Memory B cell (primary cell): ENCODE measurements at regions not wholly inside any gene's neighbourhood (a gene's known extent, or its start where the extent isn't known, plus 50 kb on each side); places are given as distances from the start of the nearest gene placed in this dataset.

Source experiments
- ATAC-seq: fragments of 150-1000 bp; cut with Tn5 transposase; 2 replicates; pipeline ENCODE4 v1.10.0; 2021; ENCODE audit warnings: low read depth, mild to moderate bottlenecking, moderate library complexity
- DNase-seq, 2 donors: peaks; one replicate each; pipeline ENCODE4 v3.0.0; 2022; ENCODE audit warnings: low spot score in 2 of 2
- H3K27ac Mint-ChIP-seq: one replicate; pipeline ENCODE4 v1.8.0; 2022; ENCODE audit warnings: mild to moderate bottlenecking, moderate library complexity, mixed read lengths
- H3K27me3 Mint-ChIP-seq: one replicate; pipeline ENCODE4 v1.8.0; 2022; ENCODE audit warnings: mixed read lengths
- H3K36me3 Mint-ChIP-seq: one replicate; pipeline ENCODE4 v1.8.0; 2022; ENCODE audit warnings: mild to moderate bottlenecking, mixed read lengths
- H3K4me1 Mint-ChIP-seq: one replicate; pipeline ENCODE4 v1.8.0; 2022; ENCODE audit warnings: mixed read lengths
- H3K4me3 Mint-ChIP-seq: one replicate; pipeline ENCODE4 v1.8.0; 2022; ENCODE audit warnings: mild to moderate bottlenecking, moderate library complexity, mixed read lengths
- H3K9me3 Mint-ChIP-seq: one replicate; pipeline ENCODE4 v1.8.0; 2022; ENCODE audit warnings: mixed read lengths

GRCh38 chr10:29846881-29847280 is 212.1 kb upstream of the SVIL start:
- Mint-ChIP-seq H3K9me3 (peaks cover 3% of the 10 kb centered on the region), H3K27me3 (no peaks in the 10 kb centered on the region), H3K4me3 (no peak overlapping the region), H3K36me3 (no peaks in the 10 kb centered on the region), H3K4me1 (no peaks in the 10 kb centered on the region), H3K27ac (no peak overlapping the region)
- DNase-seq (no peak), ATAC-seq (no peak)

GRCh38 chr10:29845166-29845565 is 210.4 kb upstream of the SVIL start:
- H3K27ac Mint-ChIP-seq = no peak overlapping the region
- peaks cover 3% of the 10 kb centered on the region for H3K9me3 Mint-ChIP-seq
- H3K36me3 Mint-ChIP-seq = no peaks in the 10 kb centered on the region
- no peaks in the 10 kb centered on the region for H3K27me3 Mint-ChIP-seq
- DNase-seq (no peak), ATAC-seq (no peak)
- no peak overlapping the region for H3K4me3 Mint-ChIP-seq
- H3K4me1 Mint-ChIP-seq = no peaks in the 10 kb centered on the region

- Mint-ChIP-seq H3K9me3 (peaks cover 3% of the 10 kb centered on the region), H3K4me1 (no peaks in the 10 kb centered on the region), H3K27me3 (no peaks in the 10 kb centered on the region), H3K4me3 (no peak overlapping the region), H3K36me3 (no peaks in the 10 kb centered on the region), H3K27ac (no peak overlapping the region)
- DNase-seq (no peak), ATAC-seq (no peak)
Observed at GRCh38 chr10:29843143-29843542, 208.4 kb upstream of the SVIL start.

GRCh38 chr10:29841724-29842649 is 207.2 kb upstream of the SVIL start:
- H3K27me3 Mint-ChIP-seq = peaks cover 2% of the 10 kb centered on the region
- peaks cover 6% of the 10 kb centered on the region for H3K9me3 Mint-ChIP-seq
- no peak overlapping the region for H3K4me3 Mint-ChIP-seq
- no peaks in the 10 kb centered on the region for H3K4me1 Mint-ChIP-seq
- no peak for ATAC-seq
- H3K27ac Mint-ChIP-seq = no peak overlapping the region
- no peaks in the 10 kb centered on the region for H3K36me3 Mint-ChIP-seq
- DNase-seq = no peak

- DNase-seq = no peak
- H3K4me3 Mint-ChIP-seq = no peak overlapping the region
- H3K27ac Mint-ChIP-seq = no peak overlapping the region
- peaks cover 3% of the 10 kb centered on the region for H3K9me3 Mint-ChIP-seq
- peaks cover 2% of the 10 kb centered on the region for H3K27me3 Mint-ChIP-seq
- no peaks in the 10 kb centered on the region for H3K4me1 Mint-ChIP-seq
- ATAC-seq = no peak
- H3K36me3 Mint-ChIP-seq = no peaks in the 10 kb centered on the region
Observed at GRCh38 chr10:29840516-29841276, 205.9 kb upstream of the SVIL start.

- Mint-ChIP-seq H3K27me3 (peaks cover 2% of the 10 kb centered on the region), H3K36me3 (no peaks in the 10 kb centered on the region), H3K9me3 (peaks cover 3% of the 10 kb centered on the region), H3K4me1 (no peaks in the 10 kb centered on the region), H3K27ac (no peak overlapping the region), H3K4me3 (no peak overlapping the region)
- ATAC-seq (no peak), DNase-seq (no peak)
Observed at GRCh38 chr10:29839826-29840515, 205.2 kb upstream of the SVIL start.

- Mint-ChIP-seq H3K27me3 (peaks cover 2% of the 10 kb centered on the region), H3K4me1 (no peaks in the 10 kb centered on the region), H3K27ac (no peak overlapping the region), H3K4me3 (no peak overlapping the region), H3K9me3 (peaks cover 3% of the 10 kb centered on the region), H3K36me3 (no peaks in the 10 kb centered on the region)
- DNase-seq = no peak
- no peak for ATAC-seq
Observed at GRCh38 chr10:29838539-29838938, 203.8 kb upstream of the SVIL start.

GRCh38 chr10:29837586-29837985 is 202.8 kb upstream of the SVIL start:
- peaks cover 2% of the 10 kb centered on the region for H3K27me3 Mint-ChIP-seq
- ATAC-seq = no peak
- no peaks in the 10 kb centered on the region for H3K4me1 Mint-ChIP-seq

GRCh38 chr10:29836396-29836795 is 201.6 kb upstream of the SVIL start:
- Mint-ChIP-seq H3K27me3 (peaks cover 4% of the 10 kb centered on the region), H3K4me1 (no peaks in the 10 kb centered on the region), H3K36me3 (no peaks in the 10 kb centered on the region), H3K9me3 (peaks cover 5% of the 10 kb centered on the region), H3K27ac (no peak overlapping the region), H3K4me3 (no peak overlapping the region)
- ATAC-seq = no peak
- no peak for DNase-seq

More at GRCh38 chr10:29837586-29837985, 202.8 kb upstream of the SVIL start:
- Mint-ChIP-seq H3K27ac (no peak overlapping the region), H3K4me3 (no peak overlapping the region), H3K9me3 (peaks cover 3% of the 10 kb centered on the region), H3K36me3 (no peaks in the 10 kb centered on the region)
- DNase-seq = no peak

GRCh38 chr10:29835055-29835454 is 200.3 kb upstream of the SVIL start:
- no peak for DNase-seq

GRCh38 chr10:29830531-29831512 is 196.1 kb upstream of the SVIL start:
- H3K27ac Mint-ChIP-seq = no peak overlapping the region
- DNase-seq (no peak), ATAC-seq (no peak)
- no peaks in the 10 kb centered on the region for H3K4me1 Mint-ChIP-seq
- no peaks in the 10 kb centered on the region for H3K36me3 Mint-ChIP-seq
- peaks cover 6% of the 10 kb centered on the region for H3K9me3 Mint-ChIP-seq
- H3K4me3 Mint-ChIP-seq = no peak overlapping the region
- peaks cover 2% of the 10 kb centered on the region for H3K27me3 Mint-ChIP-seq

More at GRCh38 chr10:29835055-29835454, 200.3 kb upstream of the SVIL start:
- Mint-ChIP-seq H3K4me1 (no peaks in the 10 kb centered on the region), H3K27me3 (peaks cover 4% of the 10 kb centered on the region), H3K27ac (no peak overlapping the region), H3K4me3 (no peak overlapping the region), H3K36me3 (no peaks in the 10 kb centered on the region), H3K9me3 (peaks cover 5% of the 10 kb centered on the region)
- no peak for ATAC-seq

GRCh38 chr10:29829776-29830175 is 195.0 kb upstream of the SVIL start:
- ATAC-seq = no peak

GRCh38 chr10:29828956-29829355 is 194.2 kb upstream of the SVIL start:
- no peaks in the 10 kb centered on the region for H3K4me1 Mint-ChIP-seq
- DNase-seq = no peak

More at GRCh38 chr10:29829776-29830175, 195.0 kb upstream of the SVIL start:
- H3K4me1 Mint-ChIP-seq = no peaks in the 10 kb centered on the region
- H3K27ac Mint-ChIP-seq = no peak overlapping the region
- H3K9me3 Mint-ChIP-seq = peaks cover 6% of the 10 kb centered on the region
- DNase-seq = no peak
- H3K36me3 Mint-ChIP-seq = no peaks in the 10 kb centered on the region
- no peak overlapping the region for H3K4me3 Mint-ChIP-seq
- peaks cover 2% of the 10 kb centered on the region for H3K27me3 Mint-ChIP-seq

More at GRCh38 chr10:29828956-29829355, 194.2 kb upstream of the SVIL start:
- H3K4me3 Mint-ChIP-seq = no peak overlapping the region
- H3K27me3 Mint-ChIP-seq = peaks cover 2% of the 10 kb centered on the region
- H3K9me3 Mint-ChIP-seq = peaks cover 6% of the 10 kb centered on the region
- ATAC-seq = no peak
- no peak overlapping the region for H3K27ac Mint-ChIP-seq
- no peaks in the 10 kb centered on the region for H3K36me3 Mint-ChIP-seq
